Activated B cell treated with CpG ODN at 0.5 μM for 24 hours (primary cell): ENCODE measurements at regions not wholly inside any gene's neighbourhood (a gene's known extent, or its start where the extent isn't known, plus 50 kb on each side); places are given as distances from the start of the nearest gene placed in this dataset.

ENCODE experiments used
- ATAC-seq: fragments of 200-7000 bp; cut with Tn5 transposase; one replicate; pipeline ENCODE4 v1.10.0; 2021; ENCODE audit warnings: low read depth, mild to moderate bottlenecking, moderate library complexity
- CTCF ChIA-PET: fragments of 350-600 bp; sonication (Branson Sonifier 250); formaldehyde crosslinking; loops from one replicate; lab custom pipeline; 2021; ENCODE audit warnings: antibody characterized with exemption; lab: Charles Lee
- POLR2A ChIA-PET: fragments of 350-600 bp; sonication (Branson Sonifier 250); formaldehyde crosslinking; loops from one replicate; lab custom pipeline; 2021; ENCODE audit warnings: antibody characterized with exemption; lab: Charles Lee
- DNase-seq: peaks from one replicate; pipeline ENCODE4 v3.0.0; 2022
- H3K27ac Mint-ChIP-seq: one replicate; pipeline ENCODE4 v1.8.0; 2020; ENCODE audit warnings: mixed read lengths
- H3K27me3 Mint-ChIP-seq: one replicate; pipeline ENCODE4 v1.8.0; 2021; ENCODE audit warnings: mixed read lengths
- H3K36me3 Mint-ChIP-seq: one replicate; pipeline ENCODE4 v1.8.0; 2021; ENCODE audit warnings: low read depth, mixed read lengths
- H3K4me1 Mint-ChIP-seq: one replicate; pipeline ENCODE4 v1.8.0; 2021; ENCODE audit warnings: mixed read lengths
- H3K4me3 Mint-ChIP-seq: one replicate; pipeline ENCODE4 v1.8.0; 2020; ENCODE audit warnings: mild to moderate bottlenecking, mixed read lengths
- H3K9me3 Mint-ChIP-seq: one replicate; pipeline ENCODE4 v1.8.0; 2020; ENCODE audit warnings: mixed read lengths
- intact Hi-C: fragments of 100-400 bp; cut with micrococcal nuclease; formaldehyde crosslinking; loops from one replicate; pipeline ENCODE4 v1.15.1; 2024
- TF ChIP-seq, protein P1 (sequence below): fragments of 200-600 bp; IDR thresholded peaks from one replicate; pipeline ENCODE4 v1.8.0; 2022; ENCODE audit warnings: antibody characterized with exemption, mild to moderate bottlenecking

DNA sequence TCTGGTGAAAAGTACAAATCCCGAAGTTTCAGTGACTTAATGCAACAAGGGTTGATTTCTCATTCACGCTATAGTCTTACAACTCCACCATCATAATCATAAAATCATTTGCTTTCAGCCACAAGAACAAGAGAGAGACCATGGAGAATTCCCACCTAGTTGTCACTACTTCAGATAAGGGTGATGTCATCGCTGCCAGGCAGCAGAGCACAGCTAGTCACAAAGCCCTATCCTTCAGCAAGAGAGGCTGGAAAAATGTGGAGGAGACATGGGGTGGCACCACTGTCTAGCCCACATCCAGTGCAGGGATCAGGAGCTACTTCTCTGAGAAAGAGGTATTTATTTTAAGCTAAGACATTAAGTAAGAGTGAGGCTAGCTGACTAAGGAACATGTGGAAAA, 356.1 kb downstream of the YTHDC2 start:
- H3K4me1 Mint-ChIP-seq = no peaks in the 10 kb centered on the region
- ATAC-seq = no peak
- CTCF ChIA-PET = no interaction called here

DNA sequence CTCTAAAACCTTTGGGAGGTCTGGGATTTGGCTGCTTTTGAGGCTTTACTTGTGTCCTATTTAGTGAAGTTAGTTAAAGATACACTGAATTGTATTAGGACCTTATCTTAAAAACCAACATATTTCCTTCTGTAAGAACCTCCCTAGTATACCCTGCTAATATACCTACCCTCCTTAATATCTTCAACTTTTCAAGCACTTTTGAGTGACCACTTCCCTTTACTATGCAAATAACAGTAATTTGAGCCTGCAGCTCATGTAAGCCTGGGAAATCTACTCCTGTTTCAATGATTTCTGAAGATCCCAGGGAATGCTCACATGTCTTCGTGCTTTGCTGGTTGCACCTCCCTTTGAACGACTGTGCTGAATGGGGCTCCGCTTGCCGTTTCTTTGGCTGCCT, 358.5 kb downstream of the YTHDC2 start:
- intact Hi-C loops = no loop called here
- ATAC-seq = no peak
- POLR2A ChIA-PET = no interaction called here
- H3K27ac Mint-ChIP-seq = no peak overlapping the region
- no peak for DNase-seq
- H3K9me3 Mint-ChIP-seq = no peaks in the 10 kb centered on the region
- H3K4me1 Mint-ChIP-seq = no peaks in the 10 kb centered on the region
- TF ChIP-seq, protein P1, sequence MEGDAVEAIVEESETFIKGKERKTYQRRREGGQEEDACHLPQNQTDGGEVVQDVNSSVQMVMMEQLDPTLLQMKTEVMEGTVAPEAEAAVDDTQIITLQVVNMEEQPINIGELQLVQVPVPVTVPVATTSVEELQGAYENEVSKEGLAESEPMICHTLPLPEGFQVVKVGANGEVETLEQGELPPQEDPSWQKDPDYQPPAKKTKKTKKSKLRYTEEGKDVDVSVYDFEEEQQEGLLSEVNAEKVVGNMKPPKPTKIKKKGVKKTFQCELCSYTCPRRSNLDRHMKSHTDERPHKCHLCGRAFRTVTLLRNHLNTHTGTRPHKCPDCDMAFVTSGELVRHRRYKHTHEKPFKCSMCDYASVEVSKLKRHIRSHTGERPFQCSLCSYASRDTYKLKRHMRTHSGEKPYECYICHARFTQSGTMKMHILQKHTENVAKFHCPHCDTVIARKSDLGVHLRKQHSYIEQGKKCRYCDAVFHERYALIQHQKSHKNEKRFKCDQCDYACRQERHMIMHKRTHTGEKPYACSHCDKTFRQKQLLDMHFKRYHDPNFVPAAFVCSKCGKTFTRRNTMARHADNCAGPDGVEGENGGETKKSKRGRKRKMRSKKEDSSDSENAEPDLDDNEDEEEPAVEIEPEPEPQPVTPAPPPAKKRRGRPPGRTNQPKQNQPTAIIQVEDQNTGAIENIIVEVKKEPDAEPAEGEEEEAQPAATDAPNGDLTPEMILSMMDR = no peak
- CTCF ChIA-PET = no interaction called here
- no peak overlapping the region for H3K4me3 Mint-ChIP-seq
- no peaks in the 10 kb centered on the region for H3K27me3 Mint-ChIP-seq
- no peaks in the 10 kb centered on the region for H3K36me3 Mint-ChIP-seq

More for the DNA sequence above, 356.1 kb downstream of the YTHDC2 start:
- DNase-seq = no peak
- Mint-ChIP-seq H3K36me3 (no peaks in the 10 kb centered on the region), H3K27me3 (no peaks in the 10 kb centered on the region), H3K4me3 (no peak overlapping the region), H3K9me3 (no peaks in the 10 kb centered on the region), H3K27ac (no peak overlapping the region)
- intact Hi-C loops = no loop called here
- TF ChIP-seq, protein P1 = no peak
- POLR2A ChIA-PET = no interaction called here

DNA sequence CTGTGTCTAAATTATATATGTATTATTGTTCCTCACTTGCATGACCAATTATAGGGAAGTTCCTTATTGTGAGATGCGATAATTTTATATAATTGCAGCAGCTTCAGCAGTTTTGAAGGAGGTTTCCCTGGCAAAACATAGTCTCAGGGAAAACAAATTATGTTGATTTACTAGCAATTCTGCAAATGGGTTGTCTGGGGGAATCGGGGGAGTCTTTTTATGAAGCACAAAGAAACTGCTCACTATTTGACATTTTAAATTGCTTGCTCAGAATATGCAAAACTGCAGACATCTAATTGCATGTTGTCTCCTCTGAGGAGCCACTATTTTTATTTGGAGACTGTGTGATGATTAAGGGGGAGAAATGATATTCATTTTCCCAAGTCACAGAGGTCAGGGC, 361.6 kb downstream of the YTHDC2 start:
- Mint-ChIP-seq H3K4me1 (no peaks in the 10 kb centered on the region), H3K4me3 (no peak overlapping the region), H3K36me3 (no peaks in the 10 kb centered on the region), H3K27ac (no peak overlapping the region), H3K27me3 (no peaks in the 10 kb centered on the region), H3K9me3 (peaks cover 11% of the 10 kb centered on the region)
- POLR2A ChIA-PET = no interaction called here
- DNase-seq (no peak), ATAC-seq (no peak)
- TF ChIP-seq, protein P1 = no peak
- CTCF ChIA-PET = no interaction called here
- intact Hi-C loops = no loop called here

DNA sequence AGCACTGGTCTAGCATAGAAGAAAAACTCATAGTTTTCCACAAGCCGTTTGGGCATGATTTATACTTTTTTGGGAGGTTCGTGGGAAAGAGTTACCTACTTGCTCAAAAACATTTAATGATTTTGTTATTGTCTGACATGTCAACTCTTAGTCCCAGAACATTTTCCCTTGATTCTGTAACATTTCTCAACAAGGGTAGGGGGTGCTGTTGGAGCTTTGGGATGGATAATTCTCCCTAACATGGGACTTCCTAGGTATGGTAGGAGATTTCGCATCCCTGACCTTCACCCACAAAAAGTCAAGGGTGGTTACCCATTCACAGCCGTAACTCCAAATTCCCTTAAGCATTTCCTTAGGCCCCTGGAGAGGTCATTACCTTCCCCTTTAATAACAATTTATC, 378.0 kb downstream of the YTHDC2 start:
- ATAC-seq (no peak), DNase-seq (no peak)
- TF ChIP-seq, protein P1 = no peak
- Mint-ChIP-seq H3K27me3 (no peaks in the 10 kb centered on the region), H3K36me3 (no peaks in the 10 kb centered on the region), H3K9me3 (no peaks in the 10 kb centered on the region), H3K4me1 (no peaks in the 10 kb centered on the region), H3K27ac (no peak overlapping the region), H3K4me3 (no peak overlapping the region)
- CTCF ChIA-PET = no interaction called here
- POLR2A ChIA-PET = no interaction called here
- intact Hi-C loops = no loop called here

DNA sequence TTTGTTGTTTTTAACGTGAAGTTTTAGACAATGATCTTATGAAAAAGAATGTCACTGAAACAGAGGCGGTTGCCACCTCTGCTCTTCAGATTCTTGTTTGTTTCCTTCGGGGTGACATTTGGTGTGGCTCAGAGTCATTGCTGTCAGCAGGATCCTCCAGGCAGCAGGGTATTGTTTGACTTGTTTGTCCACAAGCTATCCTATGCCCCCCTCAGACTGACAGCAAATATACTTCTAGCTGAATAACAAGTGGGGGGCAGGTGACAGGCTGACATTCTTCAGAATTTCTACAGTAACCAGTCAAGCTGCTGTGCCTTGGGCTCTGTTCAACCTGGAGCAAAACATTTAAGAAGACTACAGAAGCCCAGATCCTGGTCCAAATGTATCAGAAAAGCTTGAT, 383.3 kb downstream of the YTHDC2 start:
- H3K4me1 Mint-ChIP-seq = no peaks in the 10 kb centered on the region
- no peaks in the 10 kb centered on the region for H3K36me3 Mint-ChIP-seq
- ATAC-seq = no peak
- TF ChIP-seq, protein P1 = no peak
- POLR2A ChIA-PET = no interaction called here
- H3K27ac Mint-ChIP-seq = no peak overlapping the region
- no peaks in the 10 kb centered on the region for H3K27me3 Mint-ChIP-seq
- H3K9me3 Mint-ChIP-seq = no peaks in the 10 kb centered on the region
- intact Hi-C loops = no loop called here
- no peak for DNase-seq
- CTCF ChIA-PET = no interaction called here
- H3K4me3 Mint-ChIP-seq = no peak overlapping the region
